NCI-H226 (cell line): ENCODE measurements at regions not wholly inside any gene's neighbourhood (a gene's known extent, or its start where the extent isn't known, plus 50 kb on each side); places are given as distances from the start of the nearest gene placed in this dataset.
A peak's percentile ranks its signal among the peaks of the same experiment; 100 is the strongest.
"Not testable (repeated sequence)": the region's sequence is repeated elsewhere in the genome, so short reads cannot be mapped to it uniquely, and the experiment has no call there.

Experiments used
- DNase-seq: peaks from one replicate; pipeline ENCODE4 v3.0.0-alpha.2; 2015

GRCh38 chr2:237196866-237197618 lies 111.4 kb downstream of the COPS8 start:
- DNase-seq = peak; percentile 65

- no peak for DNase-seq
Measured at GRCh38 chr2:237198164-237198855, 112.6 kb downstream of the COPS8 start.

GRCh38 chr2:237199082-237199481 lies 113.4 kb downstream of the COPS8 start:
- no peak for DNase-seq

GRCh38 chr2:237199577-237199976 lies 113.9 kb downstream of the COPS8 start:
- DNase-seq = no peak

- no peak for DNase-seq
Measured at GRCh38 chr2:237200462-237200861, 114.8 kb downstream of the COPS8 start.

- DNase-seq = no peak
Measured at GRCh38 chr2:237201461-237202287, 116.0 kb downstream of the COPS8 start.

- DNase-seq = no peak
Measured at GRCh38 chr2:237202288-237203030, 116.8 kb downstream of the COPS8 start.

- DNase-seq = no peak
Measured at GRCh38 chr2:237205043-237205541, 119.4 kb downstream of the COPS8 start.

- DNase-seq = no peak
Measured at GRCh38 chr2:237205561-237205971, 119.9 kb downstream of the COPS8 start.

GRCh38 chr2:237207646-237208045 lies 122.0 kb downstream of the COPS8 start:
- DNase-seq = no peak

GRCh38 chr2:237208373-237209260 lies 122.9 kb downstream of the COPS8 start:
- no peak for DNase-seq

GRCh38 chr2:237209885-237210284 lies 124.2 kb downstream of the COPS8 start:
- no peak for DNase-seq

- DNase-seq = no peak
Measured at GRCh38 chr2:237210297-237210696, 124.6 kb downstream of the COPS8 start.

GRCh38 chr2:237210763-237211162 lies 125.1 kb downstream of the COPS8 start:
- no peak for DNase-seq

GRCh38 chr2:237212356-237213279 lies 126.9 kb downstream of the COPS8 start:
- DNase-seq = not testable (repeated sequence)

- DNase-seq = no peak
Measured at GRCh38 chr2:237213315-237214022, 127.8 kb downstream of the COPS8 start.

- DNase-seq = no peak
Measured at GRCh38 chr2:237214030-237214675, 128.5 kb downstream of the COPS8 start.

GRCh38 chr2:237214963-237215362 lies 129.3 kb downstream of the COPS8 start:
- no peak for DNase-seq

- peak; percentile 35 for DNase-seq
Measured at GRCh38 chr2:237217995-237218616, 132.4 kb downstream of the COPS8 start.
